Left lung (tissue), 4 donors: ENCODE measurements at regions not wholly inside any gene's neighbourhood (a gene's known extent, or its start where the extent isn't known, plus 50 kb on each side); places are given as distances from the start of the nearest gene placed in this dataset.

Source experiments
- ATAC-seq: fragments of 200-7000 bp; cut with Tn5 transposase; one replicate; pipeline ENCODE4 v1.9.1; 2020; ENCODE audit warnings: moderate library complexity
- DNase-seq, 4 donors: peaks; one replicate each; pipeline ENCODE4 v3.0.0-alpha.2; 2013 to 2020
- H3K27ac ChIP-seq, 2 donors: fragments of 200-600 bp; sonication (generic) in 1 of 2; one replicate each; pipeline versions ENCODE4 v1.5.0 to v1.8.0; 2020 to 2021
- H3K27me3 ChIP-seq, 2 donors: fragments of 200-600 bp; sonication (generic) in 1 of 2; one replicate each; pipeline versions ENCODE4 v1.5.0 to v1.8.0; 2020 to 2021
- H3K36me3 ChIP-seq, 2 donors: fragments of 200-600 bp; sonication (generic) in 1 of 2; one replicate each; pipeline versions ENCODE4 v1.5.0 to v1.8.0; 2020 to 2021
- H3K4me1 ChIP-seq, 2 donors: fragments of 200-600 bp; one replicate each; pipeline ENCODE4 v1.8.0; 2021
- H3K4me3 ChIP-seq, 2 donors: fragments of 200-600 bp; sonication (generic) in 1 of 2; one replicate each; pipeline versions ENCODE4 v1.5.0 to v1.8.0; 2020 to 2021; ENCODE audit warnings: mild to moderate bottlenecking in 1 of 2
- H3K9me3 ChIP-seq, 2 donors: fragments of 200-600 bp; sonication (generic) in 1 of 2; one replicate each; pipeline versions ENCODE4 v1.5.0 to v1.8.0; 2020 to 2021
- intact Hi-C, 2 donors: fragments of 100-400 bp; cut with DNase I; formaldehyde crosslinking; loops; one replicate each; pipeline versions ENCODE4 v1.11.2 to v1.14.2; 2022
- TF ChIP-seq, protein P1 (sequence below), 2 donors: fragments of 200-600 bp; sonication (generic) in 1 of 2; IDR thresholded peaks; one replicate each; pipeline versions ENCODE4 v1.5.0 to v1.8.0; 2021; ENCODE audit warnings: antibody characterized with exemption in 2 of 2
- donor health status: DM: no; HTN: yes; CAD: no.
- donor health status: DM: no; HTN: no; CAD: no.

DNA sequence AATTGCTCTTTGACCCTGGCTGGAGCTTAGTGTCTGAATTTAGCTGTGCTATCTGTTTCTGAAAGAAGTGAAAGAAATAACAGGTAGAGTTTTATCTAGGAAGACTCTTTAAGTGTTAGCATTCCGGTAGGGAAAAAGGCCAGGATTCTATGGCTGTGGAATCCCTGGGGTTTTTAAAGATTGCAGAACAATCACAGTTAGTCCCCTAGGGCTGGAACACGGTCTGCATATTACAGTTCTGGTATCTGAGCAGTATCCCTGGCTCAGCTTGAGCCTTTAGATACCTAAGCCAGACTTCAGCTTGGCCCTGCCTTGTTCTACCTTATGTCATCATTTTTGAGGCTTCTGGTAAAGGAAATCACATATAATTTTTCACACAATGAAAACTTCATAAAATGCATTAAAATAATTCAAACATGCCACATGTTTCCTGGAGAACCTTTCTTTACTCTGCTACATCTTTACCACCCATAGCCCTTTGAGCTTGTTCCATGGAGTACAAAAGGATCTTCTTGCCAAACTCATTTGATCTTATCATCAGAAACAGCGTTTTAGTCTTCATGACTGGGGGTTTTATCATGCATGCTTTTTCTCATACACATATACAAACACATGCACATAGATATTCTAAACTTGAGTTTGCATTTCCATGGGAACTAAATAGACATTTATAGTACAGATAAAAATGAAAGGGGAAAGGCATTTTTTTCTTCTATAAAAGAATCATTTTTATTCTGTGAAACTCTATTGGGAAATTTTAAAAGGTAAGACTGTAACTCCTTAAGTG lies 410.8 kb downstream of the CETN3 start:
- ATAC-seq (no peak), DNase-seq (no peak)
- H3K36me3 ChIP-seq, result no peaks in the 10 kb centered on the region
- intact Hi-C loops, result no loop called here
- no peak overlapping the region for H3K4me3 ChIP-seq
- no peaks in the 10 kb centered on the region for H3K4me1 ChIP-seq
- H3K27ac ChIP-seq, result no peak overlapping the region
- TF ChIP-seq, protein P1, sequence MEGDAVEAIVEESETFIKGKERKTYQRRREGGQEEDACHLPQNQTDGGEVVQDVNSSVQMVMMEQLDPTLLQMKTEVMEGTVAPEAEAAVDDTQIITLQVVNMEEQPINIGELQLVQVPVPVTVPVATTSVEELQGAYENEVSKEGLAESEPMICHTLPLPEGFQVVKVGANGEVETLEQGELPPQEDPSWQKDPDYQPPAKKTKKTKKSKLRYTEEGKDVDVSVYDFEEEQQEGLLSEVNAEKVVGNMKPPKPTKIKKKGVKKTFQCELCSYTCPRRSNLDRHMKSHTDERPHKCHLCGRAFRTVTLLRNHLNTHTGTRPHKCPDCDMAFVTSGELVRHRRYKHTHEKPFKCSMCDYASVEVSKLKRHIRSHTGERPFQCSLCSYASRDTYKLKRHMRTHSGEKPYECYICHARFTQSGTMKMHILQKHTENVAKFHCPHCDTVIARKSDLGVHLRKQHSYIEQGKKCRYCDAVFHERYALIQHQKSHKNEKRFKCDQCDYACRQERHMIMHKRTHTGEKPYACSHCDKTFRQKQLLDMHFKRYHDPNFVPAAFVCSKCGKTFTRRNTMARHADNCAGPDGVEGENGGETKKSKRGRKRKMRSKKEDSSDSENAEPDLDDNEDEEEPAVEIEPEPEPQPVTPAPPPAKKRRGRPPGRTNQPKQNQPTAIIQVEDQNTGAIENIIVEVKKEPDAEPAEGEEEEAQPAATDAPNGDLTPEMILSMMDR (IDR thresholded peaks at IDR 0.05), result no peak
- no peaks in the 10 kb centered on the region for H3K27me3 ChIP-seq
- H3K9me3 ChIP-seq, result no peaks in the 10 kb centered on the region

DNA sequence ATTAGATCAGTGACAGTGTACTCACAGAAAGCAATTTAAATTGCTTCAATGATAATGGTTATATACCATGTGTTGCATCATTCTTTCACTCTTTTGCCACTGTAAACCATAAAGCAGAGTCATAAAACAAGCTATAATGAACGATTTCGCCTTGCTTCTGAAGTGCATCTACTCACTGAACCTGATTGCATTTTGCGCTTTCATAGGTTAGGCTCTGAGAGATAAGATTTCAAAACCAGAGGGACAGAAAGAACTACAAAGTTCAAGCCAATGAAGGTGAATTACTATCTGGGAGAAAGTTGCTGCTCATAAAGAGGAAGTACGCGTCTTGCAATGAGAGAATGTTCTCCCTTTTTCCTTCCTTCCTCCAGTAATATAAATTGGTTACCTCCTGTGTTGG lies 412.7 kb downstream of the CETN3 start:
- Histone ChIP-seq H3K36me3 (no peaks in the 10 kb centered on the region), H3K27ac (no peak overlapping the region), H3K9me3 (no peaks in the 10 kb centered on the region), H3K4me3 (no peak overlapping the region), H3K27me3 (no peaks in the 10 kb centered on the region), H3K4me1 (no peaks in the 10 kb centered on the region)
- DNase-seq, result no peak
- intact Hi-C loops, result no loop called here
- TF ChIP-seq, protein P1 (IDR thresholded peaks at IDR 0.05), result no peak
- no peak for ATAC-seq

DNA sequence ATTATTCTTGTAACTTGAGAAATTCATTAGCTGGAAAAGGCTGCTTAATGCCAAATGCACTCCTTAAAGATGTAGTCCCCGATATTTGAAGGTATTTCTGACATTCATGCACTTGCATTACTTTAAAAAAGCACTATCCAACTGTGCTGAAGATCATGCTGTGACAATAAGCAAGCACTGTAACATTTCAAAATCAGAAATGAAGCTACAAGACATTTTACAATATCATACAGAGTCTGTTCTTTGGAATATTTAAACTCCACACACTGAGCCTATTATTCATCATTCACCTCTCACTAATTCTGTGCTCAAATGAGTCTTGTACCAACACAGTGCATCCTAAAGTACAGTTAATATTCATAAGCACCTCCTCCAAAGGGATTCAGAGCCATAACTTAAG lies 413.2 kb downstream of the CETN3 start:
- H3K4me3 ChIP-seq, result no peak overlapping the region
- H3K27ac ChIP-seq, result no peak overlapping the region
- intact Hi-C loops, result no loop called here
- no peaks in the 10 kb centered on the region for H3K27me3 ChIP-seq
- TF ChIP-seq, protein P1 (IDR thresholded peaks at IDR 0.05), result no peak
- DNase-seq (no peak), ATAC-seq (no peak)
- no peaks in the 10 kb centered on the region for H3K36me3 ChIP-seq
- H3K9me3 ChIP-seq, result no peaks in the 10 kb centered on the region
- H3K4me1 ChIP-seq, result no peaks in the 10 kb centered on the region

DNA sequence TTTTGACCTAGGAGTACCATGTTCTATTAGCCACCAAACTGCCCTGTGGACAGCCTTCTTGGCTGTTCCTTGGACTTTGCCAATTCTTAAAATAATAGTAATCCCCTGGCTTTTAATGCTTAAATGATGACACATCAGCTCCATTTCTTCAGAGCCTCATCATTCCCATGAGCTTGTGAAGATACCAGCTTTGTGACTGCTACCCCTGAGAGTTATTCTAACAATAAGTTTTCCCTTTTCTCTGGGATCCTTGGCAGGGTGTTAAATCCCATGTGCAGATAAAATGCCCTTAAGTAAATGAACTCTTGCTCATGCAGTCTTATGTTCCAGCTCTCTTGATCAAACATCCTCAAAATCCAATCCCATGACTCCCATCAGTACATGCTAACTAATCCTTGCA lies 415.3 kb downstream of the CETN3 start:
- intact Hi-C loops, result no loop called here
- Histone ChIP-seq H3K4me3 (no peak overlapping the region), H3K4me1 (no peaks in the 10 kb centered on the region), H3K9me3 (no peaks in the 10 kb centered on the region), H3K36me3 (no peaks in the 10 kb centered on the region), H3K27ac (no peak overlapping the region), H3K27me3 (no peaks in the 10 kb centered on the region)
- TF ChIP-seq, protein P1 (IDR thresholded peaks at IDR 0.05), result no peak
- DNase-seq, result no peak
- no peak for ATAC-seq

DNA sequence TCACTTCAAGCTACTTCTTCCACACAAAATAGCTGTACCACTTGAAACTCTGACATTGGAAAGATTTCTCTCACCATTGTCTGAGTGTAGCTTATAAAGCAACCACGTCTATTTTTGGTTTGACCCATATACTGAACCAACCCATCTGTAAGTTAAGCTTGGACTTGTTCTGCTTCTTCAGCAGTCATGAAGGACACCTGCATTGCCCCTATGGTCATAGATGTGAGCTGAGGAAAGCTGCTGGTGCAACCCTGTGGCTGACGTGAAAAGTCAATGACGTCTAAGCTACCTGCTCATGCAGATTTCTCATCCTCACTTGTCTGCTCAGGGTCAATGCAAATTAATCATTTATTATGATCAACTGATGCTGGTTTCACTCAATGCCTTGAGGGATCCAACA lies 417.4 kb downstream of the CETN3 start:
- intact Hi-C loops, result no loop called here
- H3K9me3 ChIP-seq, result no peaks in the 10 kb centered on the region
- no peak for ATAC-seq
- DNase-seq, result no peak
- H3K4me1 ChIP-seq, result no peaks in the 10 kb centered on the region
- no peaks in the 10 kb centered on the region for H3K36me3 ChIP-seq
- H3K27me3 ChIP-seq, result no peaks in the 10 kb centered on the region
- no peak overlapping the region for H3K27ac ChIP-seq
- H3K4me3 ChIP-seq, result no peak overlapping the region
- TF ChIP-seq, protein P1 (IDR thresholded peaks at IDR 0.05), result no peak
